Hippocampal formation (tissue), 2 donors: ENCODE measurements at regions not wholly inside any gene's neighbourhood (a gene's known extent, or its start where the extent isn't known, plus 50 kb on each side); places are given as distances from the start of the nearest gene placed in this dataset.

Experiments
- DNase-seq, 2 donors: peaks; one replicate each; lab custom pipeline; 2025; lab: John Stamatoyannopoulos, UW

DNA sequence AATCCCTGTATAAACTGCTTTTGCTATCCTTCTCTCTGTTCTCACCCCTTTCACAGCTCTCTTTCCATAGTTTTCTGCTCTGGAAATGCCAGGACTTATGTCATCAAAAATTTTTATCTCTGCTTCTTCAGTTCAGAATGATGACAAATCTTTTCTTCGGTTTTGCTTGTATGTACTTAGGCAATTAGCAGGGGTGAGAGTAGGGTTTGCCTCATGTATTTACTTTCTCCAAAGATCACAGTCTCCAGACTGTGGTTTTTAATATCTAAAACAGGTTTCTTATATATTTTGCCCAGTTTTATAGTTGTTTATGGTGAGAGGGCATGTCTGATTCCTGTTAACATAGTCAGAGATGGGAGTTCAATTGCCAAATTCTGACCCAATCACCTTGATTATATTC, 235.4 kb upstream of the LYPLAL1 start:
- DNase-seq = no peak

DNA sequence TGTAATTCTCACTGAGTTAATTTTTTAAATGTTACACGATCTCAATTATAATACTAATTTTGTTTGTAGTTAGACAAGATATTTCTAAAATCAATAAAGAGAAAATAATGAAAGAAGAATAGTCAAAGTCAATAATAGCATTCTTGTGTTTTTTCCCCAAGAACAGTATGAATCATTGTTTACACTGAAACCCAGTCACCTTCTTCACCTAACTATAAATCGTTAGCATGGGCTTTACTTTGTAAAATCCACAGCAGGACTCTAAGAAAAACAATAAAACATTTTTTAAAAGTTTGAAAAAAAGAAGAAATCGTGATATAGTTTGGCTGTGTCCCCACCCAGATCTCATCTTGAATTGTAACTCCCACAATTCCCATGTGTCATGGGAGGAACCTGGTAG, 234.6 kb upstream of the LYPLAL1 start:
- no peak for DNase-seq

DNA sequence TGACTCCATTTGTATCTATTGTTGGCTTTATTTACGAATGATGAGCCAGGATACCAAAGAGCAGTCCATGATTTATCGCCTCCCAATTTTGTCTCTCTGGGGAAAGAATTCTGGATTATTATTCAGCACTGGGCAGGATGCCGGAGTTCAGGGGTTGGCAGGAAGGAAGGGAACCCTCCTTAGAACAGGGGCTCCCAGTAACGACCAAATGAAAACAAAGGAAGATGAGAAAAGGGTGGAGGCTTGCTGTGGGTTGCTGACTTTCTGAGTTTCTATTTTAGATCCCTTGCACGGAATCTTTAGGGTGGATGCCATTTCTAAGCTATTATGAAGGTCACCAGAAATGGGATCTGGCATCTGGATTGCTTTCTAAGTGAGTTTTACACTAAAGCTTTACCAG, 231.2 kb upstream of the LYPLAL1 start:
- DNase-seq = no peak

DNA sequence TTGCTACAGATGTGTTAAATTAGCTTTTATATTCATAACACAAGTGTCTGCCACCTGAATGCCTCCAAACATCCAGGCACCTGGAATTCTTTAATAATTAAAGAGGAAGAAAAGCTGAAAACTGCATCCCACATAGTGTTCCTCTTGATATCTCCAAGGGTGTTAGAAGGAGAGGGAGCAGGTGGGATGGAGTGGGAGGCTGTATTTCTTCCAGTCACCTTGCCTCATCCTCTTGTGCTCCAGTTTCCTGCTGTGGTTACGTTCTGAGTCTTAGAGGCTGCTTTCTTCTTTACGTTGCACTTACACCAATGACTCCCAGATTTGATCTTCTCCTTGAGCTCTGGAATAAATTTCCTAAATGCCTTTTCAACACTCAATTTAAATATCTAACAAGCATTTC, 230.3 kb upstream of the LYPLAL1 start:
- no peak for DNase-seq

DNA sequence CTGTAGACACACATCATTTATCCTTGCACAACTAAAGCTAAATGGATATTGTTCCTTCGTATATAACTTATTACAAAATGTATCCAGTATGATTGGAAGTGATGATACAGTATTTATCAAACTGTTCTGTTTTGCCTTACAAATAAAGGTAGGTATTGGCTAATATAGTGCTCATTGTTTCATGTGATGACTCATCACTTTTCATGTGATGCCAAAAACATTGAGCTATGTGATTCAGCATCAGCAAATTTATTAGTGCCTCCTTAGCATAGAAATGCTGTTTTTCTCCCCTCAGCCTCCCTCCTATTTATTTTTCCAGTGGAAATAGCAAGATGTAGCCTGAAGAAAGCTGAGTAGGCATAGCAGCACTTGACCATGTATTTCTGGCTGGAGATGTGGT, 228.6 kb upstream of the LYPLAL1 start:
- no peak for DNase-seq

DNA sequence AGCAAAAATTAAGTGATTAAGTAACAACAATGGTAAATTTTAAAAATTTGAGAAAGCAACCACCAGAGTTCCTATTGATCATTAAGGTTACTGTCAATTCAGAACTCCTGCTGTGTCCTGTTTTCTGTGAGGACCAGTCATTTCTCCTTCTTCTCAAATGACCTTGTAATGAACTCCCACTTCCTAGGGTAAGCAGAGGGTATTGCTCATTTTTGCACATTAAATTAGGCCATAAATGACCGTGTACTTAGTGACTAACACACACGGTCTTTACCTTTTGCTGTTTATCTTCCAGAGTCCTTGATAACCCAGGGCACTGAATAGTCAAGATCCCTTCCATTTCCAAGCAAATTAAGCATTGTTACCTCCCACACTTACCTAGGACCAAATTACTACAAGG, 227.5 kb upstream of the LYPLAL1 start:
- no peak for DNase-seq

DNA sequence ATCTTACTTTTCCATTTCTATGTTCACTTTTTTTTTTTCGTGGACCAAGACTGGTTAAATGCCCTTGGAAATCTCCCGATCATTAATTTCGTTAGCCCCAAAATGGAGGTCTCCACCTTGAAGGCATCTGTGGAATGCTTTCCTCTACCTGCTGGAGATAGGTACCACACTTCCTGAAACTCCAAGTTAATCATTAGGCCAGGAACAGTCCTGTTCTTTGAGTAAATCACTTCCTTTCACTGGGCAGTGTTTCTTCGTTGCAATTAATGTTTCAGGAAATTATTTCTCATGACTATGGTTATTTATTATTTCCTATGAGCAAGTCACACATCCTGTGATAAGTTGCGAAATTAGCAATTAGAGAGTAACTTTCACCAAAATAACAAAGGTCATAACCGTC, 225.2 kb upstream of the LYPLAL1 start:
- DNase-seq = no peak

DNA sequence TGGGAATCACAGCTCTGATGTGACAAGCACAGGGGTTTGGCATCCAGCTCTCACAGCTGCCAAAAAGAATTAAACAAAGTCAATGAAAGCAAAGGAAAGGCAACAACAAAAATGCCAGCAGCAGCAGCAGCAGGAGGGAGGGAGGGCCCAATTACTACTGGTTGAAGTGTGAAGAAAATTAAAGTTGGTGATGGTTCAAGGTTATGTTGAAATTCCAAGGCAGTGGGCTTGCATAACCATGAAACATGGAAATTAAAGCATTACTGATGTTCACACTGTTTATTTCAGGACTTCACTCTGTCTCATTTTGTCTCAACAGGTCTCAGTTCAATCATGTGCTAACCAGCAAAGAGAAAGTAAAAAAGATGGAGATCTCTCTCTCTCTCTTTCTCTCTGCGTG, 220.3 kb upstream of the LYPLAL1 start:
- no peak for DNase-seq

DNA sequence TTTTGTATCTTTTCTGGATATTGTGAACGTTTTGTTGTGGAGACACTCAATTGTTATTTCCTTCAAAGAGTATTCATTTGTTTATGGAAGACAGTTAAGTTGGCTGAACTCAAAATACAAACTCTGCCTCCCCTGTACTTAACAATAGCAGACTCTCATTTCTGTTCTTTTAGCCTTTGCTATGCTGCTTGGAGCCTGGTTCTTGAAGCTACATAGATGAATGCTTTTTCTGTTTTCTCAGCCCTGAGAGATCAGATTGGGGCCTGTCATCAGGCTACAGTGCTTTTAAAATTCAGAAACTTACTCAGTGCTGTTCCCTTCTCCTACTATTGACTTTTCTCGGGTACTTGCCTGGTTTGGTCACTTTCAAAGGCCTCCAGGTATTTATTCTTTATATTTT, 215.7 kb upstream of the LYPLAL1 start:
- peak in 1 of 2 donors; percentile 8 for DNase-seq

DNA sequence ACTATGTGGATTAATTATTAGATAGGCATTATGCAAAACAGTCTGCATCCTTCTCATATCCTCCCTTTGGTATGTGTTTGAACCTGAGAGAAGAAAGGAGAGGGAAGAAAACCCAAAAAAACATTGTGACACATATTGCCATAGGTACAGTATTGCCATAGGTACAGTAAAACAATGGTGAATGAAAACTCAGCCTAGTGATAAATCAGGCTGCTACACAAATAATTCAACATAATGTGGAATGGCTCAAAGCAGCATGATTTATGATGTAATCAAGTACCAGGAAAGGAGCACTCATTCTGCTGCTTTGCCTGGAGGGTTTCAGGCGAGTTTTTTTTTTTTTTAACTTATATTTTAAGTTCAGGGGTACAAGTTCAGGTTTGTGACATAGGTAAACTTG, 213.9 kb upstream of the LYPLAL1 start:
- DNase-seq = no peak

DNA sequence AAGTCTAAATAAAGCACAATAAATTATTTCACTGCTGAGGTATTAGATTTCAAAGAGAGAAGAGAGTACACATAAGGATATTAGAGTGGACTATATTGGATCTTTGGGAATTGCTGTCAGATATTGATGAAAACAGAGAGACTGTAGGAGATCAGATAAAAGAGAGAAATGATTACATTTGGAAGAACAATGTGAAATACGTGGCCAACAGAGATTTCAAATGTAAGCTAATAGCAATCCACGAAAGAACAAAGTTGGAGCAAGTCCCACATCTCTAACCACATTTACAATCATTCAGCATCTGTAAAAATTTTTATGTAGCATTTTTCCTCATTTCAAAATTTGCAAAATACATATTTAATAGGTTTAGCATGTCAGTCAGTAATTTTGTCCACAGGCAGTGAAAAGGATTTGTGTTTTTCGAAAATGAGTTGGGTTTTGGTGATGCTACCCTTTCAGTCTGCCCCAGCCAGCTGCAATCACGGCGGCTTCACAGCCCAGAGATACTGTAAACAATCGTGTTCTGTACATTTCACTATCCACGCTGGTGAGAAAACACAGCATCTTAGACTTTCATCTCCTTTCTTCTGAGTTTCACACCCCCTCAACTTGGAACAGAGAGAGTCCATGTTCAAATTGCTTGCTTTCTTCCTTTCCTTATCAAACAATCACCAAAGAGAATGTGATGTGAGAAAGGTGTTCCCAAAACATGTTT, 209.1 kb upstream of the LYPLAL1 start:
- no peak for DNase-seq

DNA sequence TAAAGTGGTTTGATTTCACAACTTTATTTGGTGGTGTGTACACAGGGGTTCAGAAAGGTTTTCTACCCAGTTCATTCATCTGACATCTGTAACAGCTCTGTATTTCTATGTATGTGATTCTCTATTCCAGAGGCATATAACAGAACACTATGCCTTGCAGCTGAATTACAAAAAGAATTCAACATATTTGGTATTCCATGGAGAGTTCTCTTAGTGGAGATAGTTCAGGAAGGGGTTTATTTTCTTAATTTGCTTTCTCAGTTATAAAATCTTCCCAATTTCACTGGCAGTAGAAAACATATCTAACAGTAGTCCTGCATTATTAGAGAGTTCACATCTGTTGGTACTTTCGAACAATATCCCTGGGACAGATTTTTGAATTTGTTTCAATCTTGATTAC, 207.9 kb upstream of the LYPLAL1 start:
- no peak for DNase-seq

DNA sequence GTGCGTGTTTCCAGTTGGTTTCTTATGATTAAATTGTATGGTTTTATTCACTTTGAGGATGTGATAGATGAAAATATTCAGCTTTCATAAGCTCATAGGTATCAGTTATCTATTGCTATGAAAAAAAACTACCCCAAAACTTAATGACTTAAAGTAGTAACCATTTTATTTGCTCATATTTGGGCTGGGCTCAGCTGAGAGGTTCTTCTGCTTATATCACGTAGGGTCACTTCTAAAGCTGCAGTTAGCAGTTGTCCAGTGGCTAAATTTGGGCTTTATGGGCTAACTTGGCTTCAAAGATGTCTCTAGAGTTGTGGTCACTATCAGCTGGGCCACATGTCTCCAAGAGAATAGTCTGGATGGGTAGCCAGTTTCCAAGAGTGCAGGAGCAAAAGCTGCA, 206.4 kb upstream of the LYPLAL1 start:
- DNase-seq = no peak

DNA sequence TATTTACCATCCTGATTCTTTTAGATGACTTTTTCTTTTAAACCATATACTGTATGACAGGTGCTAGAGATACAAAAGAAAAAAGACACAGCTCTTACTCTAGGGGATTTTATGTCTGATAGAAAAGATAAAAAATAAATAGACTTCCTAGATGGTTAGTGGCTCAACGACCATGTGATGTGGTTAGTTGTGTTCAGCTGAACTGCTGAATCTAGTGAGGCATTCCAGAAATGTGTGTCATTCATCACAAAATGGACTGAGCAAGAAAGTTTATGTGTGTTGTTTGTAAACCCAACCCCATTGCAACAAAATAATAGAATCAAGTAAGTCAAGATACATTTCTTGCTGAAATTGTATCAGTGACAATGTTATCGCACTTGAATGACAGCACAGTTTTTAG, 205.8 kb upstream of the LYPLAL1 start:
- DNase-seq = no peak

DNA sequence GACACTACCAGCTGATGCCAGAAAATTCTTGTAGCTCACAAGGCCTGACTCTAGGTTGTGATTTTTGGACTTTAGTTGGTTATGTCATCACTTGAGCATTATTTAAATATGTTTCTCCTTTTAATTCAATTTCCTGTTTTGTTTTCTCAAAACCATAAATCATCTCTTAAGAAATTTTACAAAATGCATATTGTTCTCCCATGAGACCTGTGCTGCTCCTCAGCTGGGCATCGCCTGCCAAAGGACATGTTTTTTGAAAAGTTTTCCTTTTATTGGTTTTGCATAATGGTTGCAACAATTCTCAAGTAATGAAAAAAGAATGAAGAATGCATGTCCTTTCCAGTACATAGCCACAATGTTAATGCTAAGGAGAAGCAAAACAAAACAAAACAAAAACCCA, 204.7 kb upstream of the LYPLAL1 start:
- DNase-seq = no peak

DNA sequence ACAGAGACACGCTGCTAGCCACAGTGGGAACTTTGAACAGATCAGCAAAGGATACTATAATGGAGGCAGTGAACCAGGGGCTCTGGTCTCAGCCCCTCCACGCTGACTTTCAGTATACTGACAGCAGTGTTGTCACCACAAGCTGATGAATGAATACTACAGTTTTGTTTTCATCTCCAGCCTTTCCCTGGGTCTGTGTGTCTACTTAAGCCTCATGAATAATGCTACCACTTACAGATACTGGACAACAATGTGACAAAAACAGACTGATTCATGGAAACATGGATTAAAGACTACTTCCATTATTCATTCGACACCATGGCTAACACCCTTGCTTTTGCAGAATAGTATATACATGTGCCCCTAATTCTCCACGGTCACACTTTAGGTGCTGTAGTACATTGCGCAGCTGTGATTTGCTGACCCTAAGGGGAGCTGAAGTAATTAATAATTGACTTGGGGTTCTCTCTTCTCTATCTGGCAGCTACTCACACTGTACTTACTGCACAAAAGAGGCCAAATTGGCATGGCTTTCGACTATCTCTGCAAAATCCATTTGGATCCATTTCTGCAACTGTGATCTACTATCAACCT, 203.2 kb upstream of the LYPLAL1 start:
- DNase-seq = no peak

DNA sequence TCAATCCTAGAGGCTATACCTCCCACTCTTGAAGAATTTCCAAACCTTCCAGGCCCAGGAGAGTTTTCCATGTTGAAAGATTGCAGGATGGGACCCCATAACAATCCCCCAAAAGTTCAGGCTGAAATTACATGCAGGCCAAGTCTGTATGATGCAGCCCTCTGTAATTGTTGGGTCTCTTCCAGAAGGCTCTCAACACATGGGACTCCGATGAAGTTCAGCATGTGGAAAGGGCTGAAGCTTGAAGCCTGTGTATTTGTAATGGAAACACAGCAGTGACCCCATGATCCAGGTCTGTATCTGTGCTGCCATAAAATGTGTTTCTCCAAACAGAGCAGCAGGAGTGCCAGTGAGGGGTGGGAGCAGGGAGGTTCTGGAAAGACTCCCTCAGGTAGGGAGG, 202.5 kb upstream of the LYPLAL1 start:
- no peak for DNase-seq

DNA sequence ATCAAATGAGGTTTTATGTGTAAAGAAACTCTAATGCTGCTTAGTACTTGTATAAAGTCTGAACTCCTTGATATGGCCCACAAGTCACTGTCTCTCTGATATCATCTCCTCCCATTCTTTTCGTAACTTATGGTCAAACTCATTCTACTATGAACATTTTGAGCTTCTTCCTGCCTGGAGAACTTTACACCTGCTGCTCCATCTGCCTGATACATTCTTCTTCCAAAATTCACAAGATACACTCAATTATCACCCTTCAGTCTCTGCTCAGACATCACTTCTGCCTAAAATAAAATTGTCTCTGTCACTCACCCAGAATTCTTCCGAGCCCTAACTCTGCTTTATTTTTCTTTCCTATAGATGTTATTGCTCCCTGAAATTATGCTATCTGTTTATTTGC, 192.8 kb upstream of the LYPLAL1 start:
- DNase-seq = no peak

DNA sequence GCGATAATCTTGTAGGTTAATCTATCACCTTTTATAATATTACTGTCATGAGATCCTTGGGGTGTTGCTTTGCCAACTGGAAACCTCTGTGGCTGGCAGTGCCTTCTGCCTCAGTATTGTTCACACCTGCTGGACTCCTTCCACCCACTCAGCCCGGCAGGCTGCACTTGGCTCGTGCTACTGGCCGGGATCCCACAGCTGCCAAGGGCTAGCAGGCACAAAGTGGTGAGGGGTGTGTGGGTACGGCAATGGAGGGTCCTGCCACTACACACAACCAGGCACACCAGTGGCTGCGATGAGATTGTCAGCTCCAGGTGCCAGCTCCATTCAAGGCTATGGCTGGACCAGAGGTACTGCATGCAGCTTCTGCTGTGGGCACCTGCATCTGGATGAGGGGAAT, 191.2 kb upstream of the LYPLAL1 start:
- no peak for DNase-seq

DNA sequence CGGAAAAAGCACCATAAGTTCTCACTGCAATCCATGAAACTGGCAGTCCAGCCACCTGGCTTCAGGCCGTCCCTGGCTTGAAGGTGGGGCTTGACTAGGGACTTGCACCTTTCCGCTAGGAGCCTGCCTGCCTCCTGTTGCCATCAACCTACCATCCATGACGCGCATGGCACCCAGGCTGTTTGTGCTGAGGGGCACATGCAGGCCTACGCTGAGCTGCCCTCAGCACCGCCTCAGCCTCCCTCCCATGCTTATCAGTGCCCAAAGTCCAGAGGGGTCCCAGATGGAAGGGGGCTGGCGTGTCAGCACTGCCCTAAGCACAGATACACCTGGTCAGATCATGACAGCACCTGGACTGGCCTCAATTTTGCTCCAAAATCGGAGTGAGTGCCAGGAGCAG, 190.2 kb upstream of the LYPLAL1 start:
- DNase-seq = no peak

DNA sequence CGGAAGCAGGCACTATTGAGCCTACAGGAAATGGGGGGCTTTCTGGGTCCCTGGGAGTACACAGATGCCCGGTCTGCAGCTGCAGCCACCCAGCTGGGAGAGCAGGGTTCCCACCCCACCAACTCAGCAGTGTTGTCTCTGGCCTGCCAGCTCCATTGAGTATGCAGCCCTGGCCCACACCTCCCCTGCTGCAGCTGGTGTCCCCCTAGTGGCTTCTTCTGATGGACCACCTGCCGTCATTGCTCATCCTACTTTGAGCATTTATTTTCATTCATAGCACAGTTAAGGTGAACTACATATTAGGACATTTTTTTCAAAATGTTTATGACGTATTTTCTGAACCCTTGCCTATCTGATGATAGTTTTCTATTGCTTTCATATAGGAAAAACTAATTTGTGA, 189.8 kb upstream of the LYPLAL1 start:
- no peak for DNase-seq

DNA sequence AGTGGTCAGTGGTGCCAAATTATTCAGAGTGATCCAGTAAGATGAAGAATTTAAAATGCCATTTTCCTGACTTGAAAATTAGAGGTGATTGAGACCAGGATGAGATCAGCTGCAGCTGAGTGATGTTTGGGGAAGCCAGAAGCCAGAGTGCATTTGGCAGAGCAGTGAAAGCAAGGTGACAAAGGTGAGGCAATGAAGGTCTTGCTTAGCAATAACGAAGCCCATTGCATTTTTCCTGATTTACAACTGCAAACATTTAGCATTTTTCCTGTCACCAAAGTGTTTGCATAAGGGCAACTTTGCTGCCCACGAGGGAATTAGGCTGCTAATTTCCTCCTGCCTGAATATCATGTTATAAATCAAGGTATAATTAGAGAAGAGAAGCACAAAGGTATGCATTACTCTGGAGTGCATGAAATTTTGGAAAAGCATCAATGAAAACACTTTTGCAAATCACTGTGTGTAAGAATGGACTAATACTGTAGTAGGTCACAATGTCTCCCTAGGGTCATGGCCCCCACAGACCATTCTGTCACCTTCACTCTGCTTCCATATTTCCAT, 188.2 kb upstream of the LYPLAL1 start:
- DNase-seq = no peak

DNA sequence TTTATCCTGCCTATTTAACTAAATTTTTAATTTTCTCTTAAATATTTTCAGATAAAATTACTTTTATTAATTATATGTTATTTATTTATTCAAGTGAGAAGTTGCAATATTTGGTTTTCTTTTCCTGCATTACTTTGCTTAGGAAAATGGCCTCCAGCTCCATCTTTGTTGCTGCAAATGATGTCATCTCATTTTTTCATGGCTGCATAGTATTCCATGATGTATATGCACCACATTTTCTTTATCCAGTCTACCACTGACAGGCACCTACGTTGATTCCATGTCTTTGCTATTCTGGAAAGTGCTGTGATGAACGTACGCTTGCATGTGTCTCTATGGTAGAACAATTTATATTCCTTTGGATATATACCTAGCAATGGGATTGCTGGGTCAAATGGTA, 186.9 kb upstream of the LYPLAL1 start:
- DNase-seq = no peak

DNA sequence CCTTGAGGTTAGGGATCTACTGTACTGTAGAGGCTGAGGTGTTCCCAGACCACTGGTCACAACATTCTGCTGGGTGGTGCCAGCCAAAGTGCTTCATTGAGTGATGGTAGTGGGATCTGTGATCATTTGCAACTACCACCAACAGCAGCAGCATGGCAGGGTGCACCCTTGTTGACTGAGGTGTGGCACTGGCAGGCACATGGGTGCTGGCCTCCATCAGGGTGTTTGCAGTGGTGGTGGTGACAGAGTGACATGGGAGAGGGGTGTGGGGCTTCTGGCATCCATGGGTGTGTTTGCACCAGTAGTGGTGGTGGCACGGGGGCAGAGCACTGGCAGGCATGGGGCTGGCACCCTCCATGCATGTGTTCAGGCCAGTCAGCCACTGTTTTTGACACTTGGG, 183.7 kb upstream of the LYPLAL1 start:
- DNase-seq = no peak
